Osteocyte (in vitro differentiated cells): ENCODE measurements at regions not wholly inside any gene's neighbourhood (a gene's known extent, or its start where the extent isn't known, plus 50 kb on each side); places are given as distances from the start of the nearest gene placed in this dataset.

Source experiments
- DNase-seq: peaks from one replicate; pipeline ENCODE4 v3.0.0; 2021; ENCODE audit warnings: mixed read lengths; ENCODE audit not compliant: unreplicated experiment; ENCODE audit errors: extremely low spot score
- H3K27ac Mint-ChIP-seq: one replicate; pipeline ENCODE4 v1.8.0; 2021; ENCODE audit warnings: mild to moderate bottlenecking, mixed read lengths; ENCODE audit not compliant: unreplicated experiment
- H3K27me3 Mint-ChIP-seq: one replicate; pipeline ENCODE4 v1.8.0; 2021; ENCODE audit warnings: mixed read lengths; ENCODE audit not compliant: unreplicated experiment
- H3K36me3 Mint-ChIP-seq: one replicate; pipeline ENCODE4 v1.8.0; 2021; ENCODE audit warnings: mixed read lengths; ENCODE audit not compliant: unreplicated experiment
- H3K4me1 Mint-ChIP-seq: one replicate; pipeline ENCODE4 v1.8.0; 2021; ENCODE audit warnings: mixed read lengths; ENCODE audit not compliant: unreplicated experiment
- H3K4me3 Mint-ChIP-seq: one replicate; pipeline ENCODE4 v1.8.0; 2021; ENCODE audit warnings: mild to moderate bottlenecking, moderate library complexity, mixed read lengths; ENCODE audit not compliant: unreplicated experiment
- H3K9me3 Mint-ChIP-seq: one replicate; pipeline ENCODE4 v1.8.0; 2021; ENCODE audit warnings: mixed read lengths; ENCODE audit not compliant: unreplicated experiment
- TF ChIP-seq, protein P1 (sequence below): fragments of 200-600 bp; sonication (generic); IDR thresholded peaks from 2 replicates; pipeline ENCODE4 v1.5.0; 2021; ENCODE audit warnings: antibody characterized with exemption, mild to moderate bottlenecking, moderate library complexity

DNA sequence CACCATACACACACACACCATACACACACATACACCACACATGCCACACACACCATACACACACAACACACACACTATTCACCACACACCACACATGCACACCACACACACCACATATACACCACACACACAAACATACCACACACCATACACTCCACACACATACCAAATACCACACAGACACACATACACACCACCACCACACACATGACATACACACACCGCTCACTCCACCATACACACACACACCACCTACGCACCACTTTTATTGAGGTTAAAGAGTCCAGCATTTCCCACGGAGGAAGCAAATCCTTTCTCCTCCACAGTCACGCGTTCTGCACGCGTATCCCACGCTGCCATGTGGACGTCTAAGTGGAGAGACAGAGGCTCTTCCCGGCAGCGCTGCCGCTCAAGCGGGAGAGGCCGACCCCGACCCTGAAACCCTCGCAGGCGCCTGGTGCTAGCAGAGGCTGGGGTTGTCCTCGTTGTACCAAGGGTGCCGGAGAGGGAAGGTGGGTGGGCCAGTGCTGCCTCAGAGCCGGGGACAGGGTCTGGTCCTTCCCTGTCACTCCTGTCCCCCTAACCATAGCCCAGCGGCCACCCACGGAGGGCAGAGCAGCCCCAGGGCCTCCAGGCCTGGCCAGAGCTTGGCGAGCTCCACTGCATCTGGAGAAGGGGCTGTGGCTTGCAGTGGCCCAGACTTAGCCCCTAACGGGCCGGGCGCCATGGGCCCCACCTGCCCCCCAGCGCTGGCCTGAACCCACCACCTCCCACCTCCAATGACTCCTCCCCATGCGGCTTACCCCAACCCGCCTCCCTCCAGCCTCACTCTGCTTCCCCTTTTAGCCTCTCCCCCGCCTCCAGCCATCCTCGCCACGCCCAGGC lies 1495.0 kb downstream of the BRD1 start:
- Mint-ChIP-seq H3K9me3 (peaks cover 9% of the 10 kb centered on the region), H3K4me3 (no peak overlapping the region), H3K27ac (no peak overlapping the region), H3K36me3 (no peaks in the 10 kb centered on the region), H3K27me3 (peaks cover 2% of the 10 kb centered on the region), H3K4me1 (no peaks in the 10 kb centered on the region)
- no peak for DNase-seq
- TF ChIP-seq, protein P1, sequence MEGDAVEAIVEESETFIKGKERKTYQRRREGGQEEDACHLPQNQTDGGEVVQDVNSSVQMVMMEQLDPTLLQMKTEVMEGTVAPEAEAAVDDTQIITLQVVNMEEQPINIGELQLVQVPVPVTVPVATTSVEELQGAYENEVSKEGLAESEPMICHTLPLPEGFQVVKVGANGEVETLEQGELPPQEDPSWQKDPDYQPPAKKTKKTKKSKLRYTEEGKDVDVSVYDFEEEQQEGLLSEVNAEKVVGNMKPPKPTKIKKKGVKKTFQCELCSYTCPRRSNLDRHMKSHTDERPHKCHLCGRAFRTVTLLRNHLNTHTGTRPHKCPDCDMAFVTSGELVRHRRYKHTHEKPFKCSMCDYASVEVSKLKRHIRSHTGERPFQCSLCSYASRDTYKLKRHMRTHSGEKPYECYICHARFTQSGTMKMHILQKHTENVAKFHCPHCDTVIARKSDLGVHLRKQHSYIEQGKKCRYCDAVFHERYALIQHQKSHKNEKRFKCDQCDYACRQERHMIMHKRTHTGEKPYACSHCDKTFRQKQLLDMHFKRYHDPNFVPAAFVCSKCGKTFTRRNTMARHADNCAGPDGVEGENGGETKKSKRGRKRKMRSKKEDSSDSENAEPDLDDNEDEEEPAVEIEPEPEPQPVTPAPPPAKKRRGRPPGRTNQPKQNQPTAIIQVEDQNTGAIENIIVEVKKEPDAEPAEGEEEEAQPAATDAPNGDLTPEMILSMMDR, result no peak

DNA sequence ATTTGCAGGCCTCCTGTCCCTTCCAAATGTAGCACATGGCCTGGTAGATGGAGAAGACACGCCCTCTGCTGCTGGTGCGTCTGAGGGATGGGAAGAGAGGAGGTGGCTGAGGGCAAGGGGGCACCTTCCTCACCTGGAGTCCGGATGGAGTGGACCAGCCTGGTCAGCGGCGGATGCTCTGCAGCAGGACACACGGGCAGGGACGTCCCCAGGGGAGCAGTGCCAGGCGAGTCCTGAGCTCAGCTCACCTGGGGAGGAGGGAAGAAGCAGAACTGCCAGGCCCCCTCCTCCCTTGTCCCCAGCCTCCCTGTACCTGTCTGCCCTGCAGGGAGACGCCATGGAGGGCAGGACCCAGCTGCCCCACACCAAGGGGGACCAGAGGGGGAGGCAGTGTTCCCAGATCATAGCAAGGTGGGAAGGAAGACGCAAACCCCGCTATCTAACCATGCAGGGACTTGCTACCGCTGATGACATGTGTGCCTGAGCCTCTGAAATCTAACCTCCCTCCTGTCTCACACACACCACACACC lies 1495.9 kb downstream of the BRD1 start:
- peaks cover 9% of the 10 kb centered on the region for H3K9me3 Mint-ChIP-seq
- H3K27ac Mint-ChIP-seq, result no peak overlapping the region

DNA sequence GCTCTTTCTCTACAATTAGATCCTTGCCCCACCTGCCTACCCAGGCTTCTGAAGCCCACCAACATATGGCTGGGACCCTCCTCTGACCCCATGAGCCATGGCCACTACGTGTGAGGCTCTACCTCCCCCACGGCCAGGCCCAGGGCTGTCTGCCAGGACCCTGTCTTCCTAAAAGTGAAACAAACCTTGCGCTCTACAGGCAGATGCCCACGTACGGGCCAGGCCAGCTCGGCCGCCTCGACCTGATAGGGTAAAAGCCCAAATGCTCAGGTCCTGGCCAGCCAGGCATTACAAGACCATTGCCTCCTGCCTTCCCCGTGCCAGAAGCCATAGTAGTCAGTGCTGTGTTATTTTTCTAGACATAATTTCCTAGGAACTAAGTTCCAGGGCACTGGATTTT lies 1496.4 kb downstream of the BRD1 start:
- no peak for DNase-seq
- H3K27ac Mint-ChIP-seq, result no peak overlapping the region
- H3K4me1 Mint-ChIP-seq, result no peaks in the 10 kb centered on the region
- no peak overlapping the region for H3K4me3 Mint-ChIP-seq
- H3K36me3 Mint-ChIP-seq, result no peaks in the 10 kb centered on the region
- TF ChIP-seq, protein P1, result no peak
- H3K9me3 Mint-ChIP-seq, result peaks cover 9% of the 10 kb centered on the region
- H3K27me3 Mint-ChIP-seq, result peaks cover 2% of the 10 kb centered on the region

More for the DNA sequence above, 1495.9 kb downstream of the BRD1 start:
- H3K4me3 Mint-ChIP-seq, result no peak overlapping the region
- no peaks in the 10 kb centered on the region for H3K36me3 Mint-ChIP-seq
- peaks cover 2% of the 10 kb centered on the region for H3K27me3 Mint-ChIP-seq
- TF ChIP-seq, protein P1, result no peak
- no peak for DNase-seq
- H3K4me1 Mint-ChIP-seq, result no peaks in the 10 kb centered on the region

DNA sequence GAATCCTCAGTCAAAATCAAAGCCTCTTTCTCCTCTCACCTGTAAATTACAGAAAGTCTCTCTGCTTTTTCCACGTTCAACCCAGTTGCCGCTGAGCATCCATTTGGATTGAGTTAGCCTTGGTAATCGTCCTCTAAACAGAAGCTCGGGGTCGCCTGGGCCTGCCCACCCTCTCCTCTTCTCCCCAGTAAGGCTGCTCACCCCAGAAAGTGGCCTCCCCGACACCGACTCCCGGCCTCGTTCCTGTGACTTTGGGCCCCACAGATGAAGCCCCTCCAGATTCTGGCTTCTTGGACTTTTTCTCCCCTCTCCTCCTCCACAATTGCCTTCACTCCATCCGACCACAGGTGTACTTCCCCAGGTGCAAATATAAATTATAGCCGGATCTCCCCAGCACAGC lies 1500.0 kb downstream of the BRD1 start:
- DNase-seq, result no peak
- H3K9me3 Mint-ChIP-seq, result peaks cover 16% of the 10 kb centered on the region
- H3K27ac Mint-ChIP-seq, result no peak overlapping the region
- no peaks in the 10 kb centered on the region for H3K4me1 Mint-ChIP-seq
- no peak overlapping the region for H3K4me3 Mint-ChIP-seq
- H3K27me3 Mint-ChIP-seq, result peaks cover 2% of the 10 kb centered on the region
- no peaks in the 10 kb centered on the region for H3K36me3 Mint-ChIP-seq
- TF ChIP-seq, protein P1, result no peak

DNA sequence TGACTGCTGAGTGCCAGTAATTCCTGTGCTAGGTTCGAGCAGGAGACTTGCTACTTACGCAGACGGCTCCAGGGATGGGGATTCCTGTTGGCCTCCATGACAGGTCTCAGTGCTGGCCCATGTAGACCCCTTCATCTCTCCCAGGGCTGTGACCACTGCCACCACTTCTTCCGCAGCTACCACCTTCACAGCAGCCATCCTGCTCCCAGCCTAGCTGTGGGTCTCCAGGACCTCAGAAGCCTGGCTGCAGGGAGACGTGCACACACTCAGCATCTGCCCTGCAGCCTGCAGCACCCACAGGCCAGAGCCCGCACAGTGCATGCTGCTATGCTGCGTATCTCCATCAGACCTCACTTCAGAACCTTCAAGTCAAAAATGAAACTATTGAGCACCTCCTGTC lies 1503.9 kb downstream of the BRD1 start:
- peaks cover 2% of the 10 kb centered on the region for H3K27me3 Mint-ChIP-seq
- H3K4me3 Mint-ChIP-seq, result no peak overlapping the region
- peaks cover 7% of the 10 kb centered on the region for H3K9me3 Mint-ChIP-seq
- TF ChIP-seq, protein P1, result no peak
- DNase-seq, result no peak
- H3K36me3 Mint-ChIP-seq, result no peaks in the 10 kb centered on the region
- peaks cover 17% of the 10 kb centered on the region for H3K4me1 Mint-ChIP-seq
- no peak overlapping the region for H3K27ac Mint-ChIP-seq
